HG03354 (cell line): ENCODE measurements at regions not wholly inside any gene's neighbourhood (a gene's known extent, or its start where the extent isn't known, plus 50 kb on each side); places are given as distances from the start of the nearest gene placed in this dataset.

Source experiments
- ATAC-seq: cut with Tn5 transposase; IDR thresholded peaks from one replicate; pipeline ENCODE4 v1.9.1; 2021; ENCODE audit warnings: mild to moderate bottlenecking; ENCODE audit not compliant: unreplicated experiment, poor library complexity, severe bottlenecking

- no peak for ATAC-seq
Observed at GRCh38 chr5:120072068-120072761, 391.9 kb upstream of the PRR16 start.

- ATAC-seq, result no peak
Observed at GRCh38 chr5:120073722-120074121, 390.4 kb upstream of the PRR16 start.

- ATAC-seq, result no peak
Observed at GRCh38 chr5:120080781-120081180, 383.3 kb upstream of the PRR16 start.

- ATAC-seq, result no peak
Observed at GRCh38 chr5:120082316-120083068, 381.6 kb upstream of the PRR16 start.

DNA sequence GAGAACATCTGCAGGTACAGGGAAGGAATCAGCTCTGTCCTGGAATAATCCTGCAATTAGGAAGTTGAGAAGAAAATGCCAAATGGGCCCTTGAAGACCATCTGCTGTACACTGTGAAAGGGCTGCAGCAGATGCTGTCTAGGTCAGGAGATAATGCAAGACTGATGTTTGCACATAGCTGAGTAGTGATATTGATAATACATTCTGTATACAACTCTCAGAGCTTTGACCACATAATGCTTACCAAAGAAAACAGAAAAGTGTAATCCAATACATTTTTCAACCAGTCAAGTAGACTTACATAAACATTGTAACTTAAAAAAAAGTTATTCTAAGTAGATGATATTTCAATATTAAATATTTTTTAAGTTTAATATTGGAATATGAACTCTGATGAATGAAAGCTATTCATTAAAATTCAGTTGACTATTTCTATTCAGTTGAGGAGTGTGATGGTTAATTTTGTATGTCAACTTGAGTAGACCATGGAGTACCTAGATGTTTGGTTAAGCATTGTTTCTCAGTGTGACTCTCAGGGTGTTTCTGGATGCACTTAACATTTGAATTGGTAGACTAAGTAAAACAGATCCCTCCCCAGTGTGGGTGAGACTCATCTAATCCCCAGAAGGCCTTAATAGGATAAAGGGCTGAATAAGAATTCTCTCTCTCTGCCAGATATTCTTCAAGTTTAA is 380.1 kb upstream of the PRR16 start:
- ATAC-seq, result no peak

DNA sequence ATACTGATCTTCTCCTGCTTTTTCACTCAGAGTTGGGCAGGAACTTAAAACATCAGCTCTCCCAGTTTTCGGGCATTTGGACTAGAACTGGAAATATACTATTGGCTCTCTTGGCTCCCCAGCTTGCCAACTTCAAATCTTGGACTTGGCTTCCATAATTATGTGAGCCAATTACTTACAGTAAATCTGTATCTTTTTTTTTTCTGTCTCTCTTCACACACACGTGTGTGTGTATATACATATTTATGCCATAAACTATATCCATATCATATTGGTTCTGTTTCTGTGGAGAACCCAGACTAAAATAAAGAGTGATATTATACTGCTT is 379.6 kb upstream of the PRR16 start:
- ATAC-seq, result no peak

DNA sequence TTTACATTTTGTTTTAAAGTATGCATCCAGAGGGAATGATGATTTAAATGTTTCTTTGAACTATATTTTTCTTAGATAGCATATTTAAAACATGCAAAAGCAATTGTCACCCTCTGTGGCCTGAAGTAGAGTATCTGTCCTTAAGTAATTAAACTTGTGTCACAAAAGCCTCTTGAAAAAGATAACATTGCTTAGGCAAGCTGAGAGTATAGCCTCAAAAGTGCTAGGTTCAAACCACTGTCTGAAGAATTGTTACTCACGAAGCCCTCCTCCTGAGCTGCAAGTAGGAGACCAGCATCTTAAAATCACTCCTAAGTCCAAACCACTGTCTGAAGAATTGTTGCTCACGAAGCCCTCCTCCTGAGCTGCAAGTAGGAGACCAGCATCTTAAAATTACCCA is 378.0 kb upstream of the PRR16 start:
- no peak for ATAC-seq

DNA sequence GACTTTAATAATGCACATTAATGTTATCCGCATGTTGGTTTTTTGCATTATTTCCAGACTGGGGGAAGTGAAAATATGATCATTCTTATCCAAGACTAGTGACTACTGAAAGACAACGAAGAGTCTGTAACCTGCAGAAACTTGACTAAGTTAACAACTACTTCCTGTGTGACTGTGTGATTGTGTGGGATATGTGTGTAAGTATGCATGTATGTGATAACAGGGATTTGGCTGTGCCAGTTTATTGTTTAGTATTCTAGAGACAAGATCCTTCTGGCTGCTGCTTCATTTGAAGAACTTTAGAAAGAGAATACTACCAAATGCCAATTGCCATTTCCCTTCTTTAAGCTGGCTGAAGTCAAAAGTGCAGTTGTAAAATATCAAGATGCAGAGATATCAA is 375.7 kb upstream of the PRR16 start:
- ATAC-seq, result no peak

GRCh38 chr5:120088836-120089235 is 375.3 kb upstream of the PRR16 start:
- no peak for ATAC-seq

DNA sequence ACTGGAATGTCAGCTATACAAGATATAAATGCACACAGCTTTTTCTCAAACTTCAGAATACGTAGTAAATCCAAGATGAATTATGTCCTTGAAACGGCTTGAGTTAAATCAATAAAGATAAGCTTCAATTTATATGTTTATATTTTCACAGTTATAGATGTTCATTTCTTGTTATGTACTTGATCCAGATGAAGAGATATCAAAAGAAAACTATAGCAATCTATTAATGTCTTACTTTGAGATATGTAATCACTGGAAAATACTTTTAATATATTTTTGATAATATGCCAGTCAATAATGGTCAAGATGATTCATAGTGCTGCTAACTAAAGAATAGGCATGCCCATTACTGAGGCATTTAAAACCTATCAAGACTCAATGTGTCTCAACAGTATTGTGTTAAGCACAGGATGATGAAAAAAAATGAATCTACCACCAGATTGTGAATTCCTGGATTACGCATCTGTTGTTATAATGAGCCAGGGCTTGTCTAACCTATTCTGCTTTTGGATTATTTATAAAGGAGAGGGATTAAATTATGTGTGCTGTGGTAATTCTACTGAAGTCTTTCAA is 372.6 kb upstream of the PRR16 start:
- no peak for ATAC-seq

GRCh38 chr5:120092649-120093048 is 371.5 kb upstream of the PRR16 start:
- no peak for ATAC-seq

- ATAC-seq, result peak; percentile 38
Observed at GRCh38 chr5:120093178-120093577, 370.9 kb upstream of the PRR16 start.

GRCh38 chr5:120096413-120096812 is 367.7 kb upstream of the PRR16 start:
- ATAC-seq, result peak; percentile 46

- ATAC-seq, result no peak
Observed at GRCh38 chr5:120098426-120098825, 365.7 kb upstream of the PRR16 start.

DNA sequence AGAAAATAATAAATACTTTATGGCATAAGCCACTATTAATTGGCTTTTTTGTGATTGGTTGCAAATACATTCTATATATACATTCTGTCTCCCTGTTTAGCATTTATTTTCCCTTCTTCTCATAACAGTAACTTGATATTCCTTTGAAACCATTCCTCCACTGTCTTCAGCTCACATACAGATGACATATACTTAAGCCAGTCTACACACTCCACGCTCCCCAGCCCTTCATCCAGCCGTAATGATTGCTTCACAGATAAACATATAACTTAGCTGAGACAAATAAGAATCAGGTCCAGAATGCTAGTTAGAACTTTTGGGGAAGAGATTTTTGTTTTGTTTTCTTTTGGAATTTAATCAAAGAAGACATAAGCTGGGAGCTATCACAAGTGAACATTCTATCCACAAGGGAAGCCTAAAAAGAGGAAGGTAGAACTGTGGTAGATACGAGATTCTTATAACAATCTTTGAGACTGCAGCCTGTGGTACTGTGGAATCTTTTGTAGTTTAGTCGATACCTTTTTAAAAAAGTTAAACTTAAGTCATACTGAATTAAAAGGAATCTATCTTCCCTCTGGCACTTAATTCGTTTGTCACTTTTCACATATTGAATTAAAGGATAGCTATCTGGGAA is 365.1 kb upstream of the PRR16 start:
- no peak for ATAC-seq

- no peak for ATAC-seq
Observed at GRCh38 chr5:120101771-120102170, 362.3 kb upstream of the PRR16 start.

DNA sequence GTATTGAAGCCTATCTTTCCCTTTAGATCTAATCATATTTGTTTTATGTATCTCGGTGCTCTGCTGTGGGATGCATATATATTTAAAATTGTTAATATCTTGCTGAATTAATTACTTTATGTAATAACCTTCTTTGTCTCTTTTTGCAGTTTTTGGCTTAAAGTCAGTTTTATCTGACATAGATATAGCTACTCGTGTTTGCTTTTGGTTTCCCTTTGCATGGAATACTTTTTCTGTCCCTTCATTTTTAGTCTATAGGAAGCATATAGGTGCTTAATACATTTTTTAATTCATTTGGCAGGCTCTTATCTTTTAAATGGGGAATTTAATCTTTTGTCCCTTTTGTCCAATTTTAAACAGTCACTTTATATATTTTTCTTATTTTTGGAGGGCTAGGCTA is 360.6 kb upstream of the PRR16 start:
- no peak for ATAC-seq

- ATAC-seq, result no peak
Observed at GRCh38 chr5:120106912-120107525, 357.1 kb upstream of the PRR16 start.

GRCh38 chr5:120108586-120109248 is 355.4 kb upstream of the PRR16 start:
- no peak for ATAC-seq
